Cardiac fibroblast (primary cell): ENCODE measurements at regions not wholly inside any gene's neighbourhood (a gene's known extent, or its start where the extent isn't known, plus 50 kb on each side); places are given as distances from the start of the nearest gene placed in this dataset.
"Not testable (repeated sequence)": the region's sequence is repeated elsewhere in the genome, so short reads cannot be mapped to it uniquely, and the experiment has no call there.

ENCODE experiments used
- DNase-seq, 2 donors: peaks; one replicate each; pipeline versions ENCODE4 v3.0.0 to v3.0.0-alpha.2; 2010; ENCODE audit warnings: low read depth in 2 of 2
- H3K4me3 ChIP-seq, 2 donors: replicated peaks in 1 of 2; 1 replicate in 1 of 2; 2 replicates in 1 of 2; pipeline ENCODE4 v1.5.1; 2011; ENCODE audit warnings: low read depth in 2 of 2, low read length in 2 of 2, mild to moderate bottlenecking in 2 of 2, moderate library complexity in 1 of 2
- CTCF ChIP-seq: IDR thresholded peaks from one replicate; pipeline ENCODE4 v1.5.1; 2011; ENCODE audit warnings: low read depth, mild to moderate bottlenecking, low read length, inconsistent platforms

DNA sequence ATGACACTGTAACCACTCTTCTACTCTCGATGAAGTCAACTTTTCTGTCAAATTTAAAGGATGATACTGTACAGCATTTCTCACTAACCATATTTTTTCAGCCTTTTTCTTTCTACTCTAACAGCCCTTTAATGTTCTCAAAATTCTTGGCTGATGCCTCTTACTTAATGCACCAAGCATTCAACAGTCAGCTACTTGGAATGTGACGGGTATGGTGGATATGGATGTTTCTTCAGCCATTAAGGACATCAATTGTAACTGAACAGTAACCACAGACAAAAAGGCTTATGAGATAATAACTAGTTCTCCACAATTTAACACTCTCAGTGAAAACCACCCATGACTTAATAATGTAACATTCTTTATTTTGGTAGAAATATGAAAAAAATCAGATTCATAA lies 467.2 kb upstream of the ZNF337 start:
- DNase-seq, result peak; percentile 78 to 93
- no peak overlapping the region for H3K4me3 ChIP-seq
- TF ChIP-seq CTCF, result no peak

DNA sequence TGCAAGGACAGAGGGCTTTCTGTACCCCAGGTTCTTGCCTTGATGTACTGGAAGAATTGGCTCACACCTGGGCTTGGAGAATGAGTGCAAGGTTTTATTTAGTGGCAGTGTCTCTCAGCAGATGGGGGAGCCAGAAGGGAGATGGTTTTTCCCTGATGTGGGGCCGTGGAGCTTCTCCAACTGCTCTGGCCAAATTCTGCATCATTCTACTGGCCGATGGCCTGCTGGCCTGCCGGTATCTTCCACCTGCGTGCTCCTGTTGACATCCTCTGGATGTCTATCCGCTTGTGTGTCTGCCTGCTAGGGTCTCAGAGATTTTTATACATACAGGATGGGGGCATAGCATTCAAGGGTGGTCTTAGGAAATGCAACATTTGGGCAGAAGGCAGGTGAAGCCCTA lies 466.5 kb upstream of the ZNF337 start:
- not testable (repeated sequence) for DNase-seq

GRCh38 chr20:26161741-26162140 lies 465.1 kb upstream of the ZNF337 start:
- DNase-seq, H3K4me3 ChIP-seq: not testable (repeated sequence)

More for the DNA sequence above, 466.5 kb upstream of the ZNF337 start:
- not testable (repeated sequence) for H3K4me3 ChIP-seq

DNA sequence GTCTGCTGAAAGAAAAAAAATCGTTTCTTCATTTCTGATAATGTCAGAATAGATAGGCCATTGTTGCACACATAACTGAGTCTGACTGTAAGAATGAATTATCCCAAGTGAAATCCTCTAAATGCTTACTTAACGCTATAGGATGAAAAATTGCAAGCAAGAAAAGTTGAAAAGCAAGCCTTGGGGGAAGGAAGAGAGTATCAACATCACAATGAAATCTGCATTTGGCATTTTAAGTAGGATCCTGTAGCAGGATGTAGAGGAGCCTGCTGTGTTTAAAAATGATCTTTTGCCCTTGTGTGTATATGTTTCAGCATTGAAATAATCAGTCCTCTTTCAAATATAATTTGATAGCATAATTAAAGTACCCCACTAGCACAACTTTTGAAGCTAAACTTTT lies 464.3 kb upstream of the ZNF337 start:
- DNase-seq, H3K4me3 ChIP-seq: not testable (repeated sequence)

DNA sequence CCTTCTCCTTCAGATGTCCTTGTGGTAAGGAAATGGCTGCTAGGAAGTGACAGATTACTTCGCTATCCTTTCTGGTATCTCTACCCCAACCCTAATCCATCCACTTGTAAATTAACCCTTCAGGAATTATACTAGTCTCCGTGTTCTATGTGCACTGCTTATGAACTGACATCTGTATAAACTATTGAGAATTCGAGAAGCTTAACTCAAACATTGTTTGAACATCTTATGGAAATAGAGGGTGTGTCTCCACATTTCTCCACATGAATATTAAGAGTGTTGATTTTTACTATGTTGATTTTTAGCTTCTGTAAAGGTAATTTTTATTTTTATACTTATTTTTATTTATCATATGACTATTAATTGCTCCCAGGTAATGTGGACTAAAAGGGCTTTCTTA lies 457.6 kb upstream of the ZNF337 start:
- TF ChIP-seq CTCF, result no peak
- DNase-seq, result no peak
- no peak overlapping the region for H3K4me3 ChIP-seq

DNA sequence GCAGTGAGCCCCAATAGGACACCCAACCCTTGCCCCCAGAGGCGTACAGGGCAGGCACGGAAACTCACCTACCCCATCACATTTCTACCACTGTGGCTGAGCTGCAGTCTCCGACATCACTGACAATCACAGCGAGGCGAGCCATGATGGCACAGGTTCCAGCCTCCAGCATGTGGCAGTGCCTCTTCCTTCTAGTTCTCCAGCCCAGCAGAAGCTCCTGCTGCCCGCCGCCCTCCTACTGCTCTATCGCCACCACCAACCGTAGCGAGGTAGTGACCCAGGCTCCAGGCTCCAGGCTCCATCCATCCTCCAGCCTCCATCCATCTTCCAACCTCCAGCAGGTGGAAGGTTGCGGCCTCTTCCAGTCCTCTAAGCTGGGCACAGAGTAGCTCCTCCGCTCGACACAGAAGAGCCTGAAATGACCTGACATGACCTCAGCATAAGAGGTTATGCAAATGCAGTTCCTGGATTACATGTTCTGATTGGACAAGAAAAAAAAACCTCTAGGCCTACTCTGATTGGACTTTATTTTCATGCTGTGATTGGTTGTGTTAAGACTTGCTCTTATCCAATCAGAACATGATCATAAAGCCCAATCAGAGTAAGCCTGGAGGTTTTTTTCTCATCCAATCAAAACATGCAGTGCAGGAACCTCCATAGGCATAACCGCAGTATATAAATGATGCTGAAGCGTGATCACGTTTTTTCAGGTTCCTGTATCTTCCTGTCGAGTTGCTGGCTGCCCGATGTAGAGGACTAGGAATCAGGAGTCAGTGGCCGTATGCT lies 438.9 kb upstream of the ZNF337 start:
- DNase-seq, result no peak
- H3K4me3 ChIP-seq, result no peak overlapping the region
- no peak for TF ChIP-seq CTCF

GRCh38 chr20:26134606-26135005 lies 438.0 kb upstream of the ZNF337 start:
- H3K4me3 ChIP-seq, result no peak overlapping the region
- no peak for TF ChIP-seq CTCF
- DNase-seq, result no peak

DNA sequence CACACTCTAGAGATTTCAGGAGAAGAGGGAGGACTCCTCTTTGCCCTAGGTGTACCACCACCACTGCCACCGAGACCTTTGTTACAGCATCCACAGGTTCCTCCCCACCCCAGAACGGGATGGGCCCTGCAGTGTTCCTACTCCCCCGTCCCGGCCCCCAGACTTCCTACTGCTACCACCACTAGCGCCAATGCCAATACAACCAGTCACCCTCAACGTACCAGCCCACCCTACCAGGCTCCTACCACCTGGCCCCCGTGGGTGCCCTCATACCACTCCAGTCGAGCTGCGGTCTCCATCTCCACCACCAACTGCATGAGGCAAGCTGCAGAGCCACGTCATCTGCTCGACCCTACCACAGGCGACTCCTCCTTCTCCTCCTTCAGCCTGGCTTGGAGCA lies 437.1 kb upstream of the ZNF337 start:
- H3K4me3 ChIP-seq, DNase-seq: not testable (repeated sequence)

- not testable (repeated sequence) for DNase-seq, H3K4me3 ChIP-seq
Measured at GRCh38 chr20:26120920-26121319, 424.3 kb upstream of the ZNF337 start.

DNA sequence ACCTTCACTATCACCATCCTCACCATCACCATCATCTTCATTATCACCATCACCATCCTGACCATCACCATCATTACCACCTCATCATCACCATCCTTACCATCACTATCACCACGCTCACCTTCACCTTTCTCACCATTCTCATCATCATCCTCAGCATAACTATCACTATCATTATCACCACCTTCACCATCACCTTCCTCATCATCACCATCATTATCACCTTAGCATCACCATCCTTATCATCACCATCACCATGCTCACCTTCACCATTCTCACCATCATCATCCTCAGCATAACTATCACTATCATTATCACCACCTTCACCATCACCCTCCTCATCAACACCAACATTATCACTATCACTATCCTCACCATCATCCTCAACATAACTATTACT lies 397.8 kb upstream of the ZNF337 start:
- not testable (repeated sequence) for H3K4me3 ChIP-seq, DNase-seq

DNA sequence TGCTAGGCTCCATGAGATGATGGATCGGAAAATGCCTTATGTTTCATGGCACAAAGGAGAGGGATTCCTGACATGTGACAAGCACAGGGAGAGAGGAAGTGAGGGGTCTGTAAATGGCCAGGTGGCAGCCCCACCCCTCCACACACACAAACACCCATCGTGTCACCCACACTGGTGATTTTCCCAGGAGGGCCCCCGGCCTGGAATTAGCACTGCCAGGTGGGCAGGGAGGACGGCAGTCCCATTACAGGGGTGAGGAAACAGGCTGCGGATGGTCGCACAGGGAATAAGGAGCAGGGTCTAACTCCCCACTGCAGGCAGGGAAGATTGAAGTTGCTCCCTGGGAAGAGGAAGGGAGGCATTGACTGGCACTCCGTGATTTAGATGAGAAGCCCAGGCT lies 395.3 kb upstream of the ZNF337 start:
- H3K4me3 ChIP-seq, DNase-seq: not testable (repeated sequence)

- DNase-seq, H3K4me3 ChIP-seq: not testable (repeated sequence)
Measured at GRCh38 chr20:26086195-26086594, 389.5 kb upstream of the ZNF337 start.

DNA sequence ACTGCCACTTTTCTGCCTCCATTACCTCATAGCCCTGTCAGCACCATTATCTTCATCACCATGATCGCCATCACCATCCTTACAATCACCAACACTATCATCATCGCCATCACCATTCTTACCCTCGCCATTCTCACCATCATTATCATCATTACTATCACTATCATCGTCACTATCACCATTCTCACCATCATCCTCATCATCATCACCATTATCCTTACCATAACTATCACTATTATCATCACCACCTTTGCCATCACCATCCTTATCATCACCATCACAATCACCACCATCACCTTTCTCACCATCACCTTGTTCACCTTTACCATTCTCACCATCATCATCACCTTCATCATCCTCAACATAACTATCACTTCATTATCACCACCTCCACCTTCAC lies 377.3 kb upstream of the ZNF337 start:
- not testable (repeated sequence) for DNase-seq

GRCh38 chr20:26059324-26059723 lies 362.7 kb upstream of the ZNF337 start:
- H3K4me3 ChIP-seq, DNase-seq: not testable (repeated sequence)

More for the DNA sequence above, 377.3 kb upstream of the ZNF337 start:
- not testable (repeated sequence) for H3K4me3 ChIP-seq
